Lower leg skin (tissue), 3 donors: ENCODE measurements at regions not wholly inside any gene's neighbourhood (a gene's known extent, or its start where the extent isn't known, plus 50 kb on each side); places are given as distances from the start of the nearest gene placed in this dataset.

ENCODE experiments used
- CTCF ChIP-seq, 3 donors: fragments of 450-650 bp; IDR thresholded peaks; one replicate each; pipeline ENCODE4 v1.5.1; 2016; ENCODE audit warnings: antibody characterized with exemption in 3 of 3, mild to moderate bottlenecking in 3 of 3, moderate library complexity in 2 of 3
- POLR2A ChIP-seq, 2 donors: fragments of 450-650 bp; IDR thresholded peaks; one replicate each; pipeline ENCODE4 v1.6.1; 2016 to 2017; ENCODE audit warnings: antibody characterized with exemption in 2 of 2, mild to moderate bottlenecking in 1 of 2, moderate library complexity in 1 of 2

- TF ChIP-seq CTCF (IDR thresholded peaks at IDR 0.05) = no peak
- no peak for TF ChIP-seq POLR2A (IDR thresholded peaks at IDR 0.05)
Observed at GRCh38 chr7:41374150-41374848, 328.6 kb downstream of the INHBA start.
